UCSD-AML1 (cell line): ENCODE measurements at regions not wholly inside any gene's neighbourhood (a gene's known extent, or its start where the extent isn't known, plus 50 kb on each side); places are given as distances from the start of the nearest gene placed in this dataset.

Experiments used
- DNase-seq: peaks from one replicate; lab custom pipeline; 2025; ENCODE audit not compliant: unreplicated experiment; lab: John Stamatoyannopoulos, UW

- no peak for DNase-seq
These were observed 93.7 kb upstream of the SPON1 start for GRCh38 chr11:13868710-13869397.

DNA sequence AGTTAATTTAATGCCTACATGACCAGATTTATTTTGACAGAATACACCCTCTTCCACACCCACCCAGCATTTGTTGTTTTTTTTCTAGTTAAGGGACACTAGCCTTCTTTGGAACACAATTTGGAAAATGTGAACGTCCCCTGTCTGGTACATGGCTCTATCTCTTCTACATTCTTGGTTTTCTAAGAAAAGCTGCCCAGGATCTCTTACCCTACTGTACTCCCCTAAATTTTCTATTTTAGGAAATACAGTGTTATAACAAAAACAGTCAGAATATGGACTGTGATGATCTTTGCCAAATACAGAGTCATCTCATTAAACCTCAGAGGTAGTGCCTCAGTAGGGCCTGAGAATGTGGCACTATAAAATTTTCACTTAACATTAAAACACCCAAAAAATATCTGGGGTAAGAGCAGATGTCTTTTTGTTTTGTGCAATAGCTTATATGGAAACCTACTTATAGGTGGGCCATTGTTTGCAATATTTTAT lies 93.1 kb upstream of the SPON1 start:
- no peak for DNase-seq

- DNase-seq, result no peak
These were observed 87.9 kb upstream of the SPON1 start for GRCh38 chr11:13874597-13874996.

DNA sequence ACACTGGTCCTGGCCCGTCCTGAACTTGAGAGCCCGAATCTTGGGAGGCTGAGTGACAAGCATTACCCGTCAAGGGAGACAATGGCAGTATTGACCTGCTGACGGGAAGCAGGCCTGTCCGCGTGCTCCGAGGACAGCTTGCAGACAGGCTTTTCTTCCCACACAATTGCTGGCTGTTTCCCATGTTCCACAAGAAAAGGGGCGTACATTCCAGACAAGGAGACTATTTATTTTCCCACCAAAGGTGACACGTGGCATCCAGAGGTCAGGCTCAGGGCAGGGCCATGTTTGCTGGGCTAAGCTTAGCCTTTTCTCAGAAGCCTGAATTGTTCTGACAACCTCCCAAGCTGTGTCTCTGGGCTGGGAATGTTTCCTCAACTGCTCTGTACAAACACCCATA lies 86.9 kb upstream of the SPON1 start:
- DNase-seq, result no peak

DNA sequence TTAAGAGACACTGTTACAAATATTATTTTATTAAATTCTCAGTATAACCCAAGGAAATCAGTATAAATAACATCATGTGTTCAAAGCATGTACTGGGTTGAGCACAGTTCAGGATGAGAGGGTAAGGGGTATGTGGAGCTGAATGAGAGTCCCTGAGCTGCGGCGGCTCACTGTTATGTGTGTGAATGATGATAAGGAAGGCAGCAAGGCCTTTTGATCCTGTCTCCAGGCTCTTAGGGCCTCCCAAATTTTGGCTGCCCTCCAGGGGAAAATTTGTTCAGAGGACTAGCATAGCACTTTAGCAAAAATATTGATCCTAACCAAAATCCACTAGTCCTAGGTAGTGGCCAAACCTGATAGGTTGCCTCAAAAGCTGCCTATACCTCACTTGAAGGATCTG lies 86.1 kb upstream of the SPON1 start:
- no peak for DNase-seq

- no peak for DNase-seq
These were observed 84.4 kb upstream of the SPON1 start for GRCh38 chr11:13878077-13878476.

DNA sequence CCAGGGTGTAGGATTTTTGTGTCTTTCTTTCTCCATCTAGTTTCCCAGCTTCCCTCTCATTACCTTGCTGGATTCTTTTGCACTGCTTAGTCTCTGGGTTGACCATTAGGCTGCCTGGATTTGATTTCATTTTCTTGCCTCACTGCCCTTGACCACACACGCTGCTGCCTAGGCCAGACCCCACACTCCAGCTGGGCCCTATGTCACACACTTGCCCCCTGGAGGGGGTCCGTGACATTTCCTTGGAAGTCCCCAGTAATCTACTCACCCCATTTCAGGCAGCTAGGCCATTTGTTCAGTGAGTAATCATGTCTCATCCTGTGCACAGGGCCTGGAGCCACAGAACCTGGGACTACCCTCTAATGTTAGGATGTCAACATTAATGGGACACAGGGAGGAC lies 81.9 kb upstream of the SPON1 start:
- no peak for DNase-seq

- no peak for DNase-seq
These were observed 81.2 kb upstream of the SPON1 start for GRCh38 chr11:13881226-13881905.

DNA sequence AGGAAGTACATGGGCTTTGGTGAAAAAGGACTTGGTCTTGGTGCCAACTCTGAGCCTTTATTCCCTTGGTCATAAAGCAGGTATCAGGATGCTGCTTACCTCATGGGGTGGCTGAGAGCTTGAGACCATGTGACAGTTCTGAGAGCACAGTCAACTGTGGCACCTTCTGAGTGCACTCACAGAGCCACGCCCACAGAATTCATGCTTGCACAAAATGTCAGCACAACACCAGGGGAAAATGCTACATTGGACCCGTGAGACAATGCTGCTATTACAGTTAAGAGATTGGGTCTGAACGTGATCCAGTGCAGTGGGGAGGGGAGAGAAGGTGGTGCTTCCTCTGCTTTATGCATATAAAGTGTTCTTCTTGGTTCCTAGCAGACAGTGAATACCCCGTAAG lies 79.5 kb upstream of the SPON1 start:
- DNase-seq, result no peak

DNA sequence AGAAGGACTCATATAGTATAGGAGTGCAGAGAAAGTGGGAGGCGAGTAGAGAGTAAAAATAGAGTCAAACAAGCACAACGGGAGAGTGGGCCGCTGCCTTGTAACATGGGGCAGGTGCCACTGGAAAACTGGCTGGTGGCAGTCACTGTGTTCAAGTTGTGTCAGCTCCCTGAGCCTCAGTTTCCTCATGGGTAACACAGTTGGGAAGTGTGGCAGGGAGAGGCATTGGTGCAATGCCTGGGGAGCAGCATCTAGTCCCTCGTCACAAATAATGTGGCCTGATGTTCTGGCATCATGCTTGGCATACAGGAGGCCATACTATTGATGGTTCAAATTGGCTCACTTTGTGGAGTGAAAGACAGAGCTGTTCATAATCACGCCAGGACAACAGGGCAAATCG lies 78.9 kb upstream of the SPON1 start:
- DNase-seq, result no peak

DNA sequence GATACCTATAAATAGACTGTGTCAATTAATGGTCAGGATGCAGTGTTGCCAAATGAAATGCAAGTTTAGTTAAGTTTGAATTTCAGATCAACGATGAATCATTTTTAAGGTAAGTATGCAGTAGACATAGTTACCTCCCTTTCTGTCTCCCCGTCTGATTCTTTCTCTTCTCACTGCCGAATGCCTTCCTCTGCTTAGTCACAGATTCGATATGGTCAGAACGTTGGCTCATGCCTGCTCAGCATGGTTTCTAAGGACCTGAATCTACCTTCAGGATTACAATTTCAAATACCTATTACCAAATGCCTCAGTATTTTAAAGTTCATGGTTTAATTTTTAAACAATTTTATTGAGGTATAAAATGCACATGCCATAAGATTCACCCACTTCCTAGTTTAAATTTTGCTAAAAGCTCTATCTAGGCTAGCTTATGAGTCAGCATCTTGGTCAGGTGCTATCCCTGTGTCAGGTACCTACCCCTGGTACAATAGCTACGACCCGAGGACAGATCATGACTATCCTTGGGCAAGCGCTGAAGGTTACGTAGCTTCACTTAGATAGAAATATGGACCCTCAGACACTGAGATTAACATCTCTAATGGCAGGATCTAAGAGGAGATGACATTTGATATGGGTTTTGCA lies 78.2 kb upstream of the SPON1 start:
- DNase-seq, result no peak

GRCh38 chr11:13885083-13885482 lies 77.4 kb upstream of the SPON1 start:
- no peak for DNase-seq

- DNase-seq, result no peak
These were observed 72.8 kb upstream of the SPON1 start for GRCh38 chr11:13889552-13890249.

GRCh38 chr11:13891911-13892310 lies 70.6 kb upstream of the SPON1 start:
- no peak for DNase-seq

DNA sequence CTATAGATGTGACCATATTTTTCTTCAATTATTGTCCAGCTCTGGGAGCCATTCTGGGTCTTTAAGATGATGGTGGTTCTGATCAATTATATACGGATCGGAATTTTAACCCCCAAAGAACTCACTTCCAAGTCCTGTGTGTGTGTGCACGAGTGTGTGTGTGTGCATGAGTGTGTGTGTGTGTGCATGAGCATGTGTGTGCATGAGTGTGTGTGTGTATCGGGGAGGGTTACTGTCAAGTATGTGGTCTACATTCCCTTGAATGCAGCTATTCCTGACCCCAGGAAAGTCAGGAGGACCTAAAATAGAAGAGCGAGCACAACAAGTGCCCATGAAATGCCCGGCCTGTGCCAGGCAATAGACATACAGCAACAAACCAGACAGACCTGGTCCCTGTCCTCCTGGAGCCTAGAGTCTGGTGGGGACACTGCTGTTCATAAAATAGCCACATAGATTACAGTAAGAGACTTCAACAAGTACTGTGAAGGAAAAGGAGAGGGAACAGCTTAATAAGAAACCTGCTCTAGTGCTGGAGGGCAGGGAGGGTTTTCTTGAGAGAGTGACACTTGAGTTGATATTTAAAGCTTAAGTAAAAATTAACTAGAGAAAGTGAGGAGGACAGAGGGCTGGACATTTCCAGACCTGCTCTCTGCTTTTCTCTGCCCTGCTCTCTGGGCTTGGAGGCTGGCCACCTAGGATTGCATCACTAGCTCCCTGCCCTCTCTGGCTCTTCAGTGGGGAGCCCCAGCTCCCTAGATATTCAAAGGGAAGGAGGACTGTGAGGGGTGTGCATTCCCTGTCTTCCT lies 66.1 kb upstream of the SPON1 start:
- DNase-seq, result no peak

- DNase-seq, result no peak
These were observed 65.6 kb upstream of the SPON1 start for GRCh38 chr11:13896981-13897353.

GRCh38 chr11:13897646-13898276 lies 64.8 kb upstream of the SPON1 start:
- no peak for DNase-seq

- no peak for DNase-seq
These were observed 62.9 kb upstream of the SPON1 start for GRCh38 chr11:13899603-13900002.

DNA sequence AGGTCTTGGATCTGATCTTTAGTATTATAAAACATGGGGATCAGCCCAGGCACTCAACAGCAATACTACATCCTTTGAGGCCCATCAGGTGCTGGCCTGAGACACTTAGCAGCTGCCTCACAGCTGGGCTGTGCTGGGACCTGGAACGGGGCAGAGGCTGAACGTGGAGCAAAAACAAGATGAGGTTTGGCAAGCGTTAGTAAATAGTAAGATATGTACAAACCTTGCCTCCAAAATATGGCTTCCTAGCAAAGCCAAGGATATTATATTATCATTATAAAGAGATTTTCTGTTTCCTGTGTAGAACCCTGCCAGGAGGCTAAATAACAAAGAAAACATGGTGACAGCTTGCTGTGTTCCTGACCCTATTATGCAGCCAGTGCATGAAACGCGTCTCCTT lies 60.0 kb upstream of the SPON1 start:
- no peak for DNase-seq

GRCh38 chr11:13905137-13905781 lies 57.3 kb upstream of the SPON1 start:
- DNase-seq, result no peak
